ENCODE measurements at regions not wholly inside any gene's neighbourhood (a gene's known extent, or its start where the extent isn't known, plus 50 kb on each side); places are given as distances from the start of the nearest gene placed in this dataset.
A peak's percentile ranks its signal among the peaks of the same experiment; 100 is the strongest.

GRCh38 chr14:84541018-84541417, 988.9 kb upstream of the FLRT2 start:
- no peaks in the 10 kb centered on the region for H3K27me3 Mint-ChIP-seq (ENCODE audit: low read depth)
- H3K36me3 Mint-ChIP-seq: no peaks in the 10 kb centered on the region
- H3K4me1 Mint-ChIP-seq: peaks cover 37% of the 10 kb centered on the region
- ATAC-seq: no peak; the same call in 1 of the 2 replicates
- no peaks in the 10 kb centered on the region for H3K9me3 Mint-ChIP-seq
- CTCF ChIA-PET: no interaction called here
- no peak for DNase-seq (ENCODE audit: low spot score)
- POLR2A ChIA-PET: no interaction called here
- TF ChIP-seq, protein P1, sequence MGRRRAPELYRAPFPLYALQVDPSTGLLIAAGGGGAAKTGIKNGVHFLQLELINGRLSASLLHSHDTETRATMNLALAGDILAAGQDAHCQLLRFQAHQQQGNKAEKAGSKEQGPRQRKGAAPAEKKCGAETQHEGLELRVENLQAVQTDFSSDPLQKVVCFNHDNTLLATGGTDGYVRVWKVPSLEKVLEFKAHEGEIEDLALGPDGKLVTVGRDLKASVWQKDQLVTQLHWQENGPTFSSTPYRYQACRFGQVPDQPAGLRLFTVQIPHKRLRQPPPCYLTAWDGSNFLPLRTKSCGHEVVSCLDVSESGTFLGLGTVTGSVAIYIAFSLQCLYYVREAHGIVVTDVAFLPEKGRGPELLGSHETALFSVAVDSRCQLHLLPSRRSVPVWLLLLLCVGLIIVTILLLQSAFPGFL (CRISPR knock-in tag; IDR thresholded peaks at IDR 0.05; ENCODE audit: borderline replicate concordance): no peak
- TF ChIP-seq MLX (CRISPR knock-in tag; IDR thresholded peaks at IDR 0.05): no peak
- no peak overlapping the region for H3K4me3 Mint-ChIP-seq
- H3K27ac Mint-ChIP-seq: no peak overlapping the region

GRCh38 chr14:84543859-84544258, 986.1 kb upstream of the FLRT2 start:
- ATAC-seq (no peak), DNase-seq (ENCODE audit: low spot score) (no peak)
- no peak overlapping the region for H3K4me3 Mint-ChIP-seq
- TF ChIP-seq SP1 (CRISPR knock-in tag; conservative IDR thresholded peaks at IDR 0.05): no peak
- TF ChIP-seq, protein P2, sequence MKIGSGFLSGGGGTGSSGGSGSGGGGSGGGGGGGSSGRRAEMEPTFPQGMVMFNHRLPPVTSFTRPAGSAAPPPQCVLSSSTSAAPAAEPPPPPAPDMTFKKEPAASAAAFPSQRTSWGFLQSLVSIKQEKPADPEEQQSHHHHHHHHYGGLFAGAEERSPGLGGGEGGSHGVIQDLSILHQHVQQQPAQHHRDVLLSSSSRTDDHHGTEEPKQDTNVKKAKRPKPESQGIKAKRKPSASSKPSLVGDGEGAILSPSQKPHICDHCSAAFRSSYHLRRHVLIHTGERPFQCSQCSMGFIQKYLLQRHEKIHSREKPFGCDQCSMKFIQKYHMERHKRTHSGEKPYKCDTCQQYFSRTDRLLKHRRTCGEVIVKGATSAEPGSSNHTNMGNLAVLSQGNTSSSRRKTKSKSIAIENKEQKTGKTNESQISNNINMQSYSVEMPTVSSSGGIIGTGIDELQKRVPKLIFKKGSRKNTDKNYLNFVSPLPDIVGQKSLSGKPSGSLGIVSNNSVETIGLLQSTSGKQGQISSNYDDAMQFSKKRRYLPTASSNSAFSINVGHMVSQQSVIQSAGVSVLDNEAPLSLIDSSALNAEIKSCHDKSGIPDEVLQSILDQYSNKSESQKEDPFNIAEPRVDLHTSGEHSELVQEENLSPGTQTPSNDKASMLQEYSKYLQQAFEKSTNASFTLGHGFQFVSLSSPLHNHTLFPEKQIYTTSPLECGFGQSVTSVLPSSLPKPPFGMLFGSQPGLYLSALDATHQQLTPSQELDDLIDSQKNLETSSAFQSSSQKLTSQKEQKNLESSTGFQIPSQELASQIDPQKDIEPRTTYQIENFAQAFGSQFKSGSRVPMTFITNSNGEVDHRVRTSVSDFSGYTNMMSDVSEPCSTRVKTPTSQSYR (CRISPR knock-in tag; IDR thresholded peaks at IDR 0.05): no peak
- no peak for TF ChIP-seq NR3C1 (CRISPR knock-in tag; conservative IDR thresholded peaks at IDR 0.05; ENCODE audit: low read depth)
- TF ChIP-seq FOXK1 (CRISPR knock-in tag; IDR thresholded peaks at IDR 0.05): no peak
- no peak for TF ChIP-seq USF2 (CRISPR knock-in tag; IDR thresholded peaks at IDR 0.05)
- TF ChIP-seq, protein P3, sequence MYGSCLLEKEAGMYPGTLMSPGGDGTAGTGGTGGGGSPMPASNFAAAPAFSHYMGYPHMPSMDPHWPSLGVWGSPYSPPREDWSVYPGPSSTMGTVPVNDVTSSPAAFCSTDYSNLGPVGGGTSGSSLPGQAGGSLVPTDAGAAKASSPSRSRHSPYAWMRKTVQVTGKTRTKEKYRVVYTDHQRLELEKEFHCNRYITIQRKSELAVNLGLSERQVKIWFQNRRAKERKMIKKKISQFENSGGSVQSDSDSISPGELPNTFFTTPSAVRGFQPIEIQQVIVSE (CRISPR knock-in tag; IDR thresholded peaks at IDR 0.05; ENCODE audit: borderline replicate concordance): no peak
- TF ChIP-seq JAZF1 (CRISPR knock-in tag; IDR thresholded peaks at IDR 0.05): no peak
- no peak for TF ChIP-seq ZBTB43 (CRISPR knock-in tag; IDR thresholded peaks at IDR 0.05)
- H3K4me1 Mint-ChIP-seq: peaks cover 42% of the 10 kb centered on the region
- peak overlapping the region; percentile 71 for H3K27ac Mint-ChIP-seq
- H3K36me3 Mint-ChIP-seq: no peaks in the 10 kb centered on the region
- ChIA-PET CTCF (no interaction called here), POLR2A (no interaction called here)
- no peaks in the 10 kb centered on the region for H3K9me3 Mint-ChIP-seq
- no peaks in the 10 kb centered on the region for H3K27me3 Mint-ChIP-seq (ENCODE audit: low read depth)

DNA sequence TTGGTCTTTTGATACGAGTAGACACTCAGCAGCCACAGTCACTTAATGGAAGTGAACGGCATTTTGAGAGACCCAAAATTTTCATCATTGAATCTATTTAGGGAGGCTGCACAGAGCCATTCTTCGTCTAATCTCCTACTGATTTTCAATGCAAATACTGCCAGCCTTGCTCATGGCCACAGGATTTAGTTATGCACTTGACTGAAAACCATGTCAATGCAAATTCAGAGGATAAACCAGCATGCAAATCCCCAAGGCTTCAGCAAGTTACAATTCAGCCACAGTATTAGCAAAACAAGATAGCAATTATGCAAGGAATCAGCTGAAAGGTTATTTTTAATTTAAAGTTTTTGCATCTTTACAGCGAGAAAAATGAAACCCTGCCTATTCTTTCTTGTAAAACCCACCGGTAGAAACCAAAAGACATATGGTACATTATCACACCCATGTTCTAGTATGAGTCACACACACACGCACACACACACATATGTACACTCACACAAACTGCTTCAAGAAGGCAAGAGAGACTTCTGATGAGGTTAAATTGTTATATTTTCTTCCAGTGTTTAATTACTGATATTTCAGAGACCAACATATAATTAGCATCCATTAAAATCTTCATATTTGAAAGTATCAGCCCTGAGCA, 985.3 kb upstream of the FLRT2 start:
- no peaks in the 10 kb centered on the region for H3K36me3 Mint-ChIP-seq
- CTCF ChIA-PET: no interaction called here
- peak; percentile 28; the same call in 1 of the 2 replicates for ATAC-seq
- H3K27ac Mint-ChIP-seq: no peak overlapping the region; the same call in 1 of the 2 replicates
- peaks cover 42% of the 10 kb centered on the region for H3K4me1 Mint-ChIP-seq
- no peak for DNase-seq (ENCODE audit: low spot score)
- no peaks in the 10 kb centered on the region for H3K9me3 Mint-ChIP-seq
- no peaks in the 10 kb centered on the region for H3K27me3 Mint-ChIP-seq (ENCODE audit: low read depth)
- POLR2A ChIA-PET: no interaction called here
- no peak overlapping the region for H3K4me3 Mint-ChIP-seq
- TF ChIP-seq PRRX2 (CRISPR knock-in tag; IDR thresholded peaks at IDR 0.05) (no peak), ZNF396 (CRISPR knock-in tag; IDR thresholded peaks at IDR 0.05; ENCODE audit: borderline replicate concordance) (no peak), TEAD1 (CRISPR knock-in tag; IDR thresholded peaks at IDR 0.05) (no peak), ELF4 (CRISPR knock-in tag; IDR thresholded peaks at IDR 0.05; ENCODE audit: low read depth) (no peak), HMGXB4 (CRISPR knock-in tag; IDR thresholded peaks at IDR 0.05) (no peak), SMAD3 (CRISPR knock-in tag; IDR thresholded peaks at IDR 0.05; ENCODE audit: borderline replicate concordance) (no peak), TCF7 (CRISPR knock-in tag; IDR thresholded peaks at IDR 0.05; ENCODE audit: low read depth) (no peak)
- TF ChIP-seq, protein P4, sequence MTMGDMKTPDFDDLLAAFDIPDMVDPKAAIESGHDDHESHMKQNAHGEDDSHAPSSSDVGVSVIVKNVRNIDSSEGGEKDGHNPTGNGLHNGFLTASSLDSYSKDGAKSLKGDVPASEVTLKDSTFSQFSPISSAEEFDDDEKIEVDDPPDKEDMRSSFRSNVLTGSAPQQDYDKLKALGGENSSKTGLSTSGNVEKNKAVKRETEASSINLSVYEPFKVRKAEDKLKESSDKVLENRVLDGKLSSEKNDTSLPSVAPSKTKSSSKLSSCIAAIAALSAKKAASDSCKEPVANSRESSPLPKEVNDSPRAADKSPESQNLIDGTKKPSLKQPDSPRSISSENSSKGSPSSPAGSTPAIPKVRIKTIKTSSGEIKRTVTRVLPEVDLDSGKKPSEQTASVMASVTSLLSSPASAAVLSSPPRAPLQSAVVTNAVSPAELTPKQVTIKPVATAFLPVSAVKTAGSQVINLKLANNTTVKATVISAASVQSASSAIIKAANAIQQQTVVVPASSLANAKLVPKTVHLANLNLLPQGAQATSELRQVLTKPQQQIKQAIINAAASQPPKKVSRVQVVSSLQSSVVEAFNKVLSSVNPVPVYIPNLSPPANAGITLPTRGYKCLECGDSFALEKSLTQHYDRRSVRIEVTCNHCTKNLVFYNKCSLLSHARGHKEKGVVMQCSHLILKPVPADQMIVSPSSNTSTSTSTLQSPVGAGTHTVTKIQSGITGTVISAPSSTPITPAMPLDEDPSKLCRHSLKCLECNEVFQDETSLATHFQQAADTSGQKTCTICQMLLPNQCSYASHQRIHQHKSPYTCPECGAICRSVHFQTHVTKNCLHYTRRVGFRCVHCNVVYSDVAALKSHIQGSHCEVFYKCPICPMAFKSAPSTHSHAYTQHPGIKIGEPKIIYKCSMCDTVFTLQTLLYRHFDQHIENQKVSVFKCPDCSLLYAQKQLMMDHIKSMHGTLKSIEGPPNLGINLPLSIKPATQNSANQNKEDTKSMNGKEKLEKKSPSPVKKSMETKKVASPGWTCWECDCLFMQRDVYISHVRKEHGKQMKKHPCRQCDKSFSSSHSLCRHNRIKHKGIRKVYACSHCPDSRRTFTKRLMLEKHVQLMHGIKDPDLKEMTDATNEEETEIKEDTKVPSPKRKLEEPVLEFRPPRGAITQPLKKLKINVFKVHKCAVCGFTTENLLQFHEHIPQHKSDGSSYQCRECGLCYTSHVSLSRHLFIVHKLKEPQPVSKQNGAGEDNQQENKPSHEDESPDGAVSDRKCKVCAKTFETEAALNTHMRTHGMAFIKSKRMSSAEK (CRISPR knock-in tag; IDR thresholded peaks at IDR 0.05; ENCODE audit: borderline replicate concordance): no peak

Data from WTC11 (cell line).